BE2C (cell line): ENCODE measurements at regions not wholly inside any gene's neighbourhood (a gene's known extent, or its start where the extent isn't known, plus 50 kb on each side); places are given as distances from the start of the nearest gene placed in this dataset.

Experiments
- DNase-seq: peaks from one replicate; pipeline ENCODE4 v3.0.0-alpha.2; 2020
- H3K27me3 ChIP-seq: fragments of 250-450 bp; sonication (Bioruptor Pico); 2 replicates; pipeline ENCODE4 v1.5.1; 2020; ENCODE audit warnings: mild to moderate bottlenecking
- H3K36me3 ChIP-seq: fragments of 250-450 bp; sonication (Bioruptor Pico); 2 replicates; pipeline ENCODE4 v1.5.1; 2020; ENCODE audit warnings: mild to moderate bottlenecking
- H3K4me1 ChIP-seq: fragments of 250-450 bp; sonication (Bioruptor Pico); 2 replicates; pipeline ENCODE4 v1.5.1; 2020
- H3K4me3 ChIP-seq: 2 replicates; pipeline ENCODE4 v1.5.1; 2011; ENCODE audit warnings: low read depth, low read length
- H3K9me3 ChIP-seq: fragments of 250-450 bp; sonication (Bioruptor Pico); 2 replicates; pipeline ENCODE4 v1.5.1; 2020
- CTCF ChIP-seq: IDR thresholded peaks from 2 replicates; pipeline ENCODE4 v1.5.1; 2012; ENCODE audit warnings: mild to moderate bottlenecking, low read depth, low read length

DNA sequence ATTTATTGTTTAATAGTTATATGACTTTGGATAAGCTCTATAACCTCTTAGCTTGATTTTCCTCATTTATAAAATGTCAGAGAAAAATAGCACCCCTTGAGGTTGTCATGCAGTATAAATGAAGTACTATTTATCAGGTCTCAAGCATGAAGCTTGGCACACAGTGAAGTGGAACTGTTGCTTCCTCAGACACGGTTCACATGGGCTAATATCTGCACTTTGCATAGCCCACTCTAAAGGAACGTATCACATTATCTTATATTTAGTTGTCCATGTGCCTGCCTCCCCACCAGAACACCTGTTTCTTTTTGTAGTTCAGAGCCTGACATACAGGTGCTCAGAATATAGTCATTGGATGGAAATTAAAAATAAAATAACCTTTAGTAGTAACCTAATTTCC, 273.7 kb downstream of the SOX2 start:
- peaks cover 5% of the 10 kb centered on the region; the same call in 1 of the 2 replicates for H3K27me3 ChIP-seq
- no peaks in the 10 kb centered on the region; the same call in 1 of the 2 replicates for H3K9me3 ChIP-seq
- no peak for DNase-seq
- no peak overlapping the region for H3K4me3 ChIP-seq
- TF ChIP-seq CTCF: no peak
- no peaks in the 10 kb centered on the region for H3K36me3 ChIP-seq
- H3K4me1 ChIP-seq: no peaks in the 10 kb centered on the region

DNA sequence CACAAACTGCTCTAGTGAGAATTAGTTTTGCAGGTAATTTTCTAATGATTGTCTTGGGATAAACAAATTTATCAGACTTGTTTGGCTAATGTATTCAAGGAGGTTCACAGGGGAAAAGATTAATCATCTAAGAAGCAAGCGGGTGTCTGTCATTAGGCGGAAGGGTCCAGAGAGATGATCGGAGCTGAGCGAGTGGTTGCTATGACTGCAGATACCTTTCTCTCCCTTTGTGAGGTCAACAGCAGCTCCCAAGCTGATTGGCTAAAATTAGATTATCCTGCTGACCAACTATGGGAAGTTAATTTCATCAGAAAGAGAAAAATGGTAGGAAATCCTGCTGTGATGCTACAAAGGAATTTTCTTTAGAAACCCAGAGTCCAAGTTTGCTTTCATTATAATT, 276.0 kb downstream of the SOX2 start:
- TF ChIP-seq CTCF: no peak
- no peaks in the 10 kb centered on the region for H3K4me1 ChIP-seq
- H3K9me3 ChIP-seq: no peaks in the 10 kb centered on the region; the same call in 1 of the 2 replicates
- no peaks in the 10 kb centered on the region for H3K36me3 ChIP-seq
- DNase-seq: no peak
- peaks cover 6% of the 10 kb centered on the region; the same call in 1 of the 2 replicates for H3K27me3 ChIP-seq
- H3K4me3 ChIP-seq: no peak overlapping the region

- DNase-seq: no peak
- H3K36me3 ChIP-seq: no peaks in the 10 kb centered on the region
- H3K27me3 ChIP-seq: no peaks in the 10 kb centered on the region
- TF ChIP-seq CTCF: no peak
- H3K4me1 ChIP-seq: no peaks in the 10 kb centered on the region
- H3K9me3 ChIP-seq: no peaks in the 10 kb centered on the region
- H3K4me3 ChIP-seq: no peak overlapping the region
Measured at GRCh38 chr3:181998828-181999227, 287.1 kb downstream of the SOX2 start.

DNA sequence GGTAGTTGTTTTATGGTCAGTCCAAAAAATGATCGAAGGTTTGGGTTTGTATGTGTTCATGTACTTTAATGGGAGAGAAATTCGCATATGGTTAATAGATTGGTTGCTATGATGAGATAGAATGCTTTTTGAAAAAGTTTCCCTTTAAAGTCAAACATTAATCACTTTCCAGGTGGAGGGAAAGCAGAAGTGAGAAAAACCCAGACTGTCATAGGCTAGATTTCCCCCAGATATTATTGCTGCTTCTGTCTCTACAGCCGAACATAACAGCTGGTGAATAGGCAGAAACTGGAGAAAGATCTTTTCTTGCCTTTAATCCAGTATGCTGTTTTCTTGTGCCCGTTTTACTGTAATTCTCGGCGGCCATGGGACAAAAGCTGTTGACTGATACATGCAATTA, 287.6 kb downstream of the SOX2 start:
- Histone ChIP-seq H3K4me1 (no peaks in the 10 kb centered on the region), H3K4me3 (no peak overlapping the region), H3K9me3 (no peaks in the 10 kb centered on the region), H3K27me3 (no peaks in the 10 kb centered on the region), H3K36me3 (no peaks in the 10 kb centered on the region)
- DNase-seq: no peak
- no peak for TF ChIP-seq CTCF

DNA sequence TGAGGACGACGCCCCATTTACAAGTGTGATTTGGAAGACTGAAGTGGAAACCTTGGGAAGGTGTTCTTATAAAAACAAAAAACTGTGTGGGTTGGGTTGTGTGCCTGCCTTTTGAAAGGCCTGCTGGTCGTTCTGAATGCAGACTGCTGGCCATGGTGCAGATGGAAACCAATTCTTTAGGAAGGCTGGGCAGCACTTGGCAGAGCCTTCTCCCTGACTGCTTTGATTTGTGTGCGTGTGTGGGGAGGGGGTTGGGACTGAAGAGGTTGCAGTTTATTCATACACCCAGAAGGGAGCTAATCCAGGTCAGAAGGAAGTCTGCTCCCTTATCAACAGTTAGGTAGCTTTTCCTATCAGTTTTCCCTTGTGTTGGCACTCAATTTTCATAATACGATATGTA, 288.7 kb downstream of the SOX2 start:
- Histone ChIP-seq H3K4me1 (no peaks in the 10 kb centered on the region), H3K4me3 (no peak overlapping the region), H3K27me3 (no peaks in the 10 kb centered on the region), H3K36me3 (no peaks in the 10 kb centered on the region), H3K9me3 (no peaks in the 10 kb centered on the region)
- DNase-seq: no peak
- TF ChIP-seq CTCF: no peak

GRCh38 chr3:182005219-182005618, 293.5 kb downstream of the SOX2 start:
- Histone ChIP-seq H3K9me3 (no peaks in the 10 kb centered on the region), H3K36me3 (no peaks in the 10 kb centered on the region), H3K27me3 (no peaks in the 10 kb centered on the region; the same call in 1 of the 2 replicates), H3K4me1 (no peaks in the 10 kb centered on the region), H3K4me3 (no peak overlapping the region)
- no peak for TF ChIP-seq CTCF
- no peak for DNase-seq
